Astrocyte of the cerebellum (primary cell): ENCODE measurements at regions not wholly inside any gene's neighbourhood (a gene's known extent, or its start where the extent isn't known, plus 50 kb on each side); places are given as distances from the start of the nearest gene placed in this dataset.

ENCODE experiments used
- DNase-seq: peaks from one replicate; pipeline ENCODE4 v3.0.0-alpha.2; 2011; ENCODE audit warnings: low read depth
- H3K4me3 ChIP-seq: 2 replicates; pipeline ENCODE4 v1.5.1; 2011; ENCODE audit warnings: mild to moderate bottlenecking, low read depth, low read length, moderate library complexity
- in situ Hi-C: cut with HindIII; loops from 2 replicates; pipeline ENCODE4 v1.10.0; 2017; ENCODE audit warnings: low sequenced_read_pairs
- TF ChIP-seq, protein P1 (sequence below): IDR thresholded peaks from 2 replicates; pipeline ENCODE4 v1.5.1; 2012; ENCODE audit warnings: low read length, low read depth, moderate library complexity, mild to moderate bottlenecking; ENCODE audit errors: missing control alignments

DNA sequence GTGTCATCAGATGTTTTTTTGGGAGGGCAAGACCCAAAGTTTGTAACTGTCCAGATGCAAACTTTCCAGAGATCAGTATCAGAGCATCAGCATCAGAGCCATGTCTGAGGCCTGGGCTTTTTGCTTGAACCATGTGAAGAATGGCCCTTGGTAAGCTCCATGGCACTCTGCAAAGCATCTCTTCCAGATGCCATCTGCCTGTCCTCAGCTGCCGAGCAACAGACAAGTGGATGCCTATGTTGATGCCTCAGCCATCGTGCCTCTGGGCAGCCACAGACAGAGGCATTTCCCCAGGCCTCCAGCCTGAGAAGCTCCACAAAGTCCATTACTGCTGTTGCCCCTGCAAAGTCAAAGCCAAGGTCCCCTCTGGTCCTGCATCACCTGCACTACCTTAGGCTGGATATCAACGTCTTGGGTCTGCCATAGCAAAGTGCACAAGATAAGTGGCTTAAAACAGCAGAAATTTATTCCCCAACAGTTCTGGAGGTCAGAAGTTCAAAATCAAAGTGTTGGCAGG, 670.2 kb upstream of the MKI67 start:
- TF ChIP-seq, protein P1, sequence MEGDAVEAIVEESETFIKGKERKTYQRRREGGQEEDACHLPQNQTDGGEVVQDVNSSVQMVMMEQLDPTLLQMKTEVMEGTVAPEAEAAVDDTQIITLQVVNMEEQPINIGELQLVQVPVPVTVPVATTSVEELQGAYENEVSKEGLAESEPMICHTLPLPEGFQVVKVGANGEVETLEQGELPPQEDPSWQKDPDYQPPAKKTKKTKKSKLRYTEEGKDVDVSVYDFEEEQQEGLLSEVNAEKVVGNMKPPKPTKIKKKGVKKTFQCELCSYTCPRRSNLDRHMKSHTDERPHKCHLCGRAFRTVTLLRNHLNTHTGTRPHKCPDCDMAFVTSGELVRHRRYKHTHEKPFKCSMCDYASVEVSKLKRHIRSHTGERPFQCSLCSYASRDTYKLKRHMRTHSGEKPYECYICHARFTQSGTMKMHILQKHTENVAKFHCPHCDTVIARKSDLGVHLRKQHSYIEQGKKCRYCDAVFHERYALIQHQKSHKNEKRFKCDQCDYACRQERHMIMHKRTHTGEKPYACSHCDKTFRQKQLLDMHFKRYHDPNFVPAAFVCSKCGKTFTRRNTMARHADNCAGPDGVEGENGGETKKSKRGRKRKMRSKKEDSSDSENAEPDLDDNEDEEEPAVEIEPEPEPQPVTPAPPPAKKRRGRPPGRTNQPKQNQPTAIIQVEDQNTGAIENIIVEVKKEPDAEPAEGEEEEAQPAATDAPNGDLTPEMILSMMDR = no peak
- in situ Hi-C loops = no loop called here
- DNase-seq = no peak
- no peak overlapping the region for H3K4me3 ChIP-seq

DNA sequence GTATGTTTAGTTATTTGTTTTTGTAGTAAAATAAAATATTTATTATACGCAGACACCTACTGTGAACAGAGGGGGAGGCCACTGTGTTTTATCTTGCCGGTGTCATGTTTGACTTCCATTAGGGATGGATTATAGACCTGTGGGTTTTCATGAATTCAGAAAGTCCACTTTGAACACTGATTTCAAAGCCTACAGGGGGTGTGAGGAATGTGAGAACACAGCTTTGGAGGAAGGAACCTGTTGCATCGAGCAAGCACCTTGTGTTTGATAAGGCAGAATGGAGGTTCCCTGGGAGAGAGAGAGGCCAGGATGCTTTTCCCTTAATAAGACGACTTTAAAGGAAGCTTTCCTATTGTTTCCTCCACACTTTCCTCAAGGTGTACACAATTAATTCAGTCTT, 665.0 kb upstream of the MGMT start:
- no peak overlapping the region for H3K4me3 ChIP-seq
- in situ Hi-C loops = no loop called here
- TF ChIP-seq, protein P1 = no peak
- DNase-seq = no peak

DNA sequence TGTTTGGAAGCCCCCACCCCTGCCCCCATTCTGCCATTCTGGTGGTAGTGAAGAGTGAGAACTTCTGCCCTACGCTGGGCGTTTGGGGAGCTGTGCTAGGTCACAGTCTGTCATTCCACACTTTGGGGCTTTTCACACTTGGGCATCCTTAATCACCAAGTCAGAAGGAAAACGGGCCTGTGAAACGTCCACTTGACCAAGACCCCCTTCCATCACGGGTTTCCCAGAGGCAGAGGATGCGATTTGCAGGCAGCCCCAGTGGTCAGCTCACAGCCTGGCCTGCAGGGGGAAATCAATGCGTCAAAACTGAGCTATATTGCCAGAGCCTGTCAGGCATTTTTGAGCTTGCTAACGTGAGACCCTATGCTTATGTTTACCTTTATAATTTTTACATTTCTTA, 663.3 kb upstream of the MGMT start:
- in situ Hi-C loops = no loop called here
- DNase-seq = no peak
- TF ChIP-seq, protein P1 = no peak
- H3K4me3 ChIP-seq = no peak overlapping the region

DNA sequence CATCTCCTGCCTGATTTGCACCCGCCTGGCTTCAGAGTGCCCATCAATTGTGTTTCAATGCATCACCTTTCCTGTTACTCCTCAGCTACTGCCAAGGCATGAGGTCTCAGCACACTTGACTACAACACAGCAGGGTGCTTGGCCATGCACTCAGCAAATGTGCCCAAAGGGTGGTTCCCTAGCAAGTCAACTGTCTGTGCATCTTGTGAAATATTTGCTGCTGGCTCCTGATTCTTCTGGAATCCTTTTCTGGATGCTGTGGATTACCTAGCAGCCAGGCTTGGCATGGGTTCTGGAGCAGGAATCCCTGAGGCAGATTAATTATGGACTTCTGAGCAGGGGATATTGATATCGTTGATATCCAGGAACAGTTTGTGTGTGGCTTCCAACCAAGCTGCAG, 662.6 kb upstream of the MGMT start:
- DNase-seq = no peak
- TF ChIP-seq, protein P1 = no peak
- H3K4me3 ChIP-seq = no peak overlapping the region
- in situ Hi-C loops = no loop called here

DNA sequence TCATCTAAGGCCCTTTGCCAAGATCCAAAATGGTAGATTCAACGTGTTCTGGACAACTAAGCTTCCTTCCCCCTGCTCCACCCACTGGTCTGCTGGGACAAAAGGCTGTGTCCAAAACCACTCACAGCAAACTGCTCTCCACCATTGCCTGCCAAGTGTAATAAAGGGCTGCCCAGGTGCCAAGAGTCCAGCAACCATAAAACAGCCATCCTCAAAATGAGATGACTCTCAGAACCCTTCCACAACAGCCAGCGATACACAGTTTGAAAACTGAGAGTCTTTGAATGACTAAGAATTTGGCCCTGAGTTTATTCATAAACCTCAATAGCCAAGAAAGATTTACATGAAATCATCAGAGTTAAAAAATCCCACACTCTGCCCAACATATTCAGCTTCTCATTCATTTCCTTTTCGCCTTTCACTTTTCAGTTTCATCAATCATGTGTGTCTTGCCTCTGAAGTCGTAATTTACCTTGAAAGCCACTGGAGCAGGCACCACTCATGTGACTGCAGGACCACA, 658.1 kb upstream of the MGMT start:
- no peak overlapping the region for H3K4me3 ChIP-seq
- TF ChIP-seq, protein P1 = no peak
- no peak for DNase-seq
- in situ Hi-C loops = no loop called here

DNA sequence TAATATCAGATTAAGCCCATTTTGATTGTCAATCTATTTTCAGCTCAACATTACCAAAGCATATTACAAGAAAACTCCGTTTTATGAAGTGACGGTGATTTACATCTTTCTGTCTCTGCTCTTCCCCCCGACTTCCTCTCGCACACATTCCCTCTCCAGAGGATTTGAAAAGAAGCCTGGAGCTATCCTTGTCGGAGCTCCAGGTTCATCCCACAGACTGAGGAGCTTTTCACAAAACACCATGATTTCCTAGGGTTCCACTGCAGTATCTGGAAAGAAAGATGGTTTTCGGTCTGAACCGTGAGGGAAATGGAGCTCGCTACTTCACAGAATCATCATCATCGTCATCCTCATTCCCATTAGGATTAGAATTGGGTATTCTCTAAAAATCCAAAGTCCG, 655.5 kb upstream of the MGMT start:
- in situ Hi-C loops = no loop called here
- no peak overlapping the region for H3K4me3 ChIP-seq
- DNase-seq = no peak
- TF ChIP-seq, protein P1 = no peak
